ENCODE measurements at regions not wholly inside any gene's neighbourhood (a gene's known extent, or its start where the extent isn't known, plus 50 kb on each side); places are given as distances from the start of the nearest gene placed in this dataset.

DNA sequence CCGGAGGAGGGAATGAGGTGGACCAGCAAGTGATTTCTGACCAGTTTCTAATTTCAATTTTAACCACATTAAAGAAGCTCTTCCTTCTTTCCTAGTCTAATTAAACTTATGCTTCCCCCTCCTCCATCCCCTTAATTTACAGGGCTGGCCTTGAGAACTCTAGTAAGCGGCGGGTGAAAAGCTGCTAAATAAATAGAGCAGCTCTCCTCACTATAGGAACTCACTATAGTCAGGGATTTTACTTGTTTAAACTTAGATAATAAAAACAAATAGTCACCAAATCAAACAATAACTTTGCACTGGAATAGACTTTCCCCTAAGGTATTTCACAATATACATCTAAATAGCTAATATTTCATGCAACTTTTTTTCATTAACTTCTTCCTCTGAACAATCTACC, 1838.2 kb upstream of the PRR20A start:
- Mint-ChIP-seq H3K27ac (no peak overlapping the region), H3K9me3 (peaks cover 18% of the 10 kb centered on the region), H3K27me3 (no peaks in the 10 kb centered on the region), H3K36me3 (ENCODE audit: low read depth) (no peaks in the 10 kb centered on the region), H3K4me3 (no peak overlapping the region), H3K4me1 (ENCODE audit: low read depth) (no peaks in the 10 kb centered on the region)
- intact Hi-C loops (cut with micrococcal nuclease) = no loop called here
- no peak for ATAC-seq
- DNase-seq = no peak
- TF ChIP-seq, protein P1, sequence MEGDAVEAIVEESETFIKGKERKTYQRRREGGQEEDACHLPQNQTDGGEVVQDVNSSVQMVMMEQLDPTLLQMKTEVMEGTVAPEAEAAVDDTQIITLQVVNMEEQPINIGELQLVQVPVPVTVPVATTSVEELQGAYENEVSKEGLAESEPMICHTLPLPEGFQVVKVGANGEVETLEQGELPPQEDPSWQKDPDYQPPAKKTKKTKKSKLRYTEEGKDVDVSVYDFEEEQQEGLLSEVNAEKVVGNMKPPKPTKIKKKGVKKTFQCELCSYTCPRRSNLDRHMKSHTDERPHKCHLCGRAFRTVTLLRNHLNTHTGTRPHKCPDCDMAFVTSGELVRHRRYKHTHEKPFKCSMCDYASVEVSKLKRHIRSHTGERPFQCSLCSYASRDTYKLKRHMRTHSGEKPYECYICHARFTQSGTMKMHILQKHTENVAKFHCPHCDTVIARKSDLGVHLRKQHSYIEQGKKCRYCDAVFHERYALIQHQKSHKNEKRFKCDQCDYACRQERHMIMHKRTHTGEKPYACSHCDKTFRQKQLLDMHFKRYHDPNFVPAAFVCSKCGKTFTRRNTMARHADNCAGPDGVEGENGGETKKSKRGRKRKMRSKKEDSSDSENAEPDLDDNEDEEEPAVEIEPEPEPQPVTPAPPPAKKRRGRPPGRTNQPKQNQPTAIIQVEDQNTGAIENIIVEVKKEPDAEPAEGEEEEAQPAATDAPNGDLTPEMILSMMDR (IDR thresholded peaks at IDR 0.05) = no peak
- ChIA-PET CTCF (no interaction called here), POLR2A (no interaction called here)

DNA sequence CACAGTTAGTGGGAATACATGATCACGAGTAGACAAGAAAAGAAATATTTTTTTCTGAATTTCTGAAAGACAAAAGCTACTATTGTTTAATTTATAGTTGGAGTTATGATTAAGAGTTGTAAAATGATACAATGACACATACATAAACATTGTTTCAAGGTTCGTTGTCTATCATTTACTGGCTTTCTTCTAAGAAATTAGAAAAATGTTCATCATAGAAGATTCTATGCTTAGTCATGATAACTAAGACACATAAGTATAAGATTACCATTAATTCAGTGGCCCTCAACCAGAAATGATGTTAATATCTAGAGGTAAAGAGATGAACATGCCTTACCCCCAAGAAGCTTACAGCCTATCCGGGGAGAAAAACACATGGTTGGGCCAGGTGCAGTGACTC, 1832.8 kb upstream of the PRR20A start:
- H3K4me1 Mint-ChIP-seq (ENCODE audit: low read depth) = no peaks in the 10 kb centered on the region
- H3K36me3 Mint-ChIP-seq (ENCODE audit: low read depth) = no peaks in the 10 kb centered on the region
- H3K4me3 Mint-ChIP-seq = no peak overlapping the region
- ATAC-seq (no peak), DNase-seq (no peak)
- POLR2A ChIA-PET = no interaction called here
- H3K27ac Mint-ChIP-seq = no peak overlapping the region
- peaks cover 7% of the 10 kb centered on the region for H3K9me3 Mint-ChIP-seq
- no peaks in the 10 kb centered on the region for H3K27me3 Mint-ChIP-seq
- CTCF ChIA-PET = no interaction called here
- intact Hi-C loops (cut with micrococcal nuclease) = no loop called here
- TF ChIP-seq, protein P1 (IDR thresholded peaks at IDR 0.05) = no peak

DNA sequence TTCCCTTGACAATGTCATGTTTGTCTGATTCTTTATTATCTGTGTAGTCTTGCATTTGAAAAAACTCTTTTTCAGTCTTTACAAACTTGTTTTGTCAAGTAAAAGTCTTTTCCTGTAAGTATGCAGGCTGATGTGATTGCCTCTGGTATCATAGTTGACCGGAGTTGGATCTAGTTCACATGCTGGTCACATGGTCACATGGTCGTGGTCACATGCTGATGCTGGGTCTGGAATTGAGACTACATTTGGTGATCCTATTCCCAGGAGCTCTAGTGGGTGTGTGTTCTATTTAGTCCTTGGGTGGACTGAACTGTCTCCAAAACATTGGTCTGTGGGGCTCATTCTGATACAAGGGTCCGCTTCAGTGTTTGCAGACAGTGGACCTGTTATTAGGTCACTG, 1798.8 kb upstream of the PRR20A start:
- ChIA-PET CTCF (no interaction called here), POLR2A (no interaction called here)
- Mint-ChIP-seq H3K4me1 (ENCODE audit: low read depth) (no peaks in the 10 kb centered on the region), H3K27me3 (no peaks in the 10 kb centered on the region), H3K27ac (no peak overlapping the region), H3K9me3 (peaks cover 15% of the 10 kb centered on the region), H3K36me3 (ENCODE audit: low read depth) (no peaks in the 10 kb centered on the region), H3K4me3 (no peak overlapping the region)
- TF ChIP-seq, protein P1 (IDR thresholded peaks at IDR 0.05) = no peak
- ATAC-seq (no peak), DNase-seq (no peak)
- intact Hi-C loops (cut with micrococcal nuclease) = no loop called here

DNA sequence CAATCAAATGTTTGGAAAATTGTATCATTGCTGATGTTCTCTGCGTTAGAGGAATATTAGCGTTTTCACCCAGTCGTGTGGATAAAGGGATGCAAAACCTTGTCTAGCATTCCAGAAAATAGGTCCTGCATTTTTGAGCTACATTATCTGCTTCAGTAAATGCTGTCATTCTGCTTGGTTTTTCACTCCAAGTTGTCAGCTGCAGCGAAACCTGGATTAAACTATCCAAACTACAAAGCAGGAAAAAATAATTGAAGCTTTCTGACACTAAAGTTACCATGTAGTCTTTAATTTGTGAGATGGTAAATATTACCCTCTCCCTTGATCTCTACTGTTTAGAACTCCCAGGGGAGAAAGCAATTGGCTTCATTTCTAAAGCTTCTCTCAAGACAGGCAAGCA, 1795.5 kb upstream of the PRR20A start:
- intact Hi-C loops (cut with micrococcal nuclease) = no loop called here
- H3K36me3 Mint-ChIP-seq (ENCODE audit: low read depth) = no peaks in the 10 kb centered on the region
- ChIA-PET POLR2A (no interaction called here), CTCF (no interaction called here)
- TF ChIP-seq, protein P1 (IDR thresholded peaks at IDR 0.05) = no peak
- H3K4me1 Mint-ChIP-seq (ENCODE audit: low read depth) = no peaks in the 10 kb centered on the region
- H3K9me3 Mint-ChIP-seq = peaks cover 19% of the 10 kb centered on the region
- H3K27me3 Mint-ChIP-seq = no peaks in the 10 kb centered on the region
- no peak overlapping the region for H3K27ac Mint-ChIP-seq
- no peak for ATAC-seq
- DNase-seq = no peak
- no peak overlapping the region for H3K4me3 Mint-ChIP-seq

DNA sequence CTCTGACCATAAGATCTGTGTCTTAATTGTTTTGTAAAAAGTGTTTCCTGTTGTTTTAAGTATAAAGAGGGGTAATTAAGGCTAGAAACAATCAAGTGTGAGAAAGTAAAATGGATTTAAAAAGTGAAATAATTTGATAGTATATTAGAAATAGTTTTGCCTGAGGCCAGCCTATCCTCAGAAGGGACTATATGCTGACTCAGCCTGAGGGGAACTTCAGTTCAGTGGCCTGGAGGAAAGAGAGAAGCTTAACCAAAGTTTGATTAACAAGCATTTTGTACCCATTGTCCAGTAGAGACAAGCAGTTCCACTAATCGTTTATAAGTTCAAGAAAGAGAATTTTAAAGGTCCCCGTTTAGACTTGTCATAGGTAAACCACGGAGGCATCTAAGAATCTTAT, 1793.2 kb upstream of the PRR20A start:
- Mint-ChIP-seq H3K4me1 (ENCODE audit: low read depth) (no peaks in the 10 kb centered on the region), H3K27ac (no peak overlapping the region), H3K36me3 (ENCODE audit: low read depth) (no peaks in the 10 kb centered on the region), H3K4me3 (no peak overlapping the region), H3K27me3 (no peaks in the 10 kb centered on the region), H3K9me3 (peaks cover 12% of the 10 kb centered on the region)
- DNase-seq (no peak), ATAC-seq (no peak)
- TF ChIP-seq, protein P1 (IDR thresholded peaks at IDR 0.05) = no peak
- POLR2A ChIA-PET = no interaction called here
- intact Hi-C loops (cut with micrococcal nuclease) = no loop called here
- CTCF ChIA-PET = no interaction called here
